K562 (cell line): ENCODE measurements at regions not wholly inside any gene's neighbourhood (a gene's known extent, or its start where the extent isn't known, plus 50 kb on each side); places are given as distances from the start of the nearest gene placed in this dataset.

Experiments
- ATAC-seq: fragments of 200-7000 bp; cut with Tn5 transposase; 3 replicates; pipeline ENCODE4 v1.9.1; 2020; ENCODE audit warnings: moderate library complexity
- BruUV-seq: library from RNA; stranded (reverse); fragments of 400-500 nt; replicated peaks from 2 replicates; lab custom pipeline; 2021; lab: Mats Ljungman, UMichigan
- CTCF ChIA-PET: fragments of 300-600 bp; formaldehyde crosslinking; extraction: SDS; loops from one replicate; lab custom pipeline; 2021; ENCODE audit warnings: low intra/inter-chr PET ratio; lab: Yijun Ruan, JAX
- POLR2A ChIA-PET: fragments of 300-600, 350-650 bp; sonication (Branson Sonifier 250); formaldehyde crosslinking; extraction: SDS; loops from one replicate; lab custom pipeline; 2021; ENCODE audit warnings: antibody characterized with exemption, inconsistent platforms; lab: Yijun Ruan, JAX
- DNase-seq, 4 experiments: peaks; one replicate each; pipeline versions ENCODE4 v3.0.0 to v3.0.0-alpha.2; 2011 to 2018; ENCODE audit warnings: low spot score in 3 of 4, mixed read lengths in 3 of 4; ENCODE audit errors: extremely low read depth in 1 of 4
- FAIRE-seq: peaks from 2 replicates; lab custom pipeline; 2011; peaks lifted over from hg19 to GRCh38; lab: Jason Lieb, UNC
- H2AFZ ChIP-seq: 2 replicates; pipeline ENCODE4 v1.6.0; 2011; ENCODE audit warnings: low read depth, low read length, control low read depth, inconsistent platforms
- H3K27ac ChIP-seq: fragments of 200-600 bp; 3 replicates; pipeline ENCODE4 v1.8.0; 2011; ENCODE audit warnings: low read depth, mild to moderate bottlenecking, control low read depth, inconsistent platforms, low read length, moderate library complexity, mixed read lengths; ENCODE audit errors: extremely low read depth
- H3K27me3 ChIP-seq, 2 experiments: fragments of 300-600 bp in 1 of 2; 2 replicates in 1 of 2; 3 replicates in 1 of 2; pipeline versions ENCODE4 v1.6.0 to v1.8.0; 2011; ENCODE audit warnings: inconsistent platforms in 2 of 2, low read length in 2 of 2, mild to moderate bottlenecking in 1 of 2, mixed read lengths in 1 of 2, moderate library complexity in 1 of 2; ENCODE audit not compliant: control insufficient read depth in 2 of 2, insufficient read depth in 2 of 2
- H3K36me3 ChIP-seq: fragments of 300-600 bp; 3 replicates; pipeline ENCODE4 v1.8.0; 2011; ENCODE audit warnings: mild to moderate bottlenecking, low read length, inconsistent platforms; ENCODE audit not compliant: control insufficient read depth, insufficient read depth
- H3K4me1 ChIP-seq, 2 experiments: fragments of 200-600 bp in 1 of 2; replicated peaks in 1 of 2; 2 replicates in 1 of 2; 3 replicates in 1 of 2; pipeline versions ENCODE4 v1.5.1 to v1.8.0; 2011; ENCODE audit warnings: inconsistent platforms in 2 of 2, low read length in 2 of 2, mild to moderate bottlenecking in 1 of 2, mixed read lengths in 1 of 2, moderate library complexity in 1 of 2; ENCODE audit not compliant: control insufficient read depth in 2 of 2, insufficient read depth in 2 of 2
- H3K4me2 ChIP-seq: 2 replicates; pipeline ENCODE4 v1.6.1; 2011; ENCODE audit warnings: low read length, control low read depth, inconsistent platforms, mixed read lengths; ENCODE audit not compliant: insufficient read depth
- H3K4me3 ChIP-seq: fragments of 200-600 bp; sonication (generic), shearing (Covaris generic); 2 replicates; pipeline ENCODE4 v1.5.1; 2016; ENCODE audit warnings: control low read depth, inconsistent platforms
- H3K79me2 ChIP-seq: fragments of 200-600 bp; 3 replicates; pipeline ENCODE4 v1.8.0; 2011; ENCODE audit warnings: low read length, inconsistent platforms; ENCODE audit not compliant: control insufficient read depth, insufficient read depth
- H3K9ac ChIP-seq, 2 experiments: 2 replicates each; pipeline versions ENCODE4 v1.6.0 to v1.6.1; 2011; ENCODE audit warnings: low read depth in 2 of 2, low read length in 2 of 2, control low read depth in 1 of 2, inconsistent platforms in 1 of 2, mild to moderate bottlenecking in 1 of 2, mixed read lengths in 1 of 2; ENCODE audit not compliant: insufficient read depth in 1 of 2
- H3K9me1 ChIP-seq: one replicate; pipeline ENCODE4 v1.6.0; 2011; ENCODE audit warnings: inconsistent platforms, mild to moderate bottlenecking, low read length, moderate library complexity; ENCODE audit not compliant: control insufficient read depth, insufficient read depth
- H3K9me3 ChIP-seq: replicated peaks from 2 replicates; pipeline ENCODE4 v1.5.1; 2011; ENCODE audit warnings: low read depth, low read length, inconsistent platforms; ENCODE audit not compliant: control insufficient read depth, insufficient read depth
- H4K20me1 ChIP-seq: replicated peaks from 2 replicates; pipeline ENCODE4 v1.6.1; 2011; ENCODE audit warnings: low read length, inconsistent platforms, mixed read lengths; ENCODE audit not compliant: control insufficient read depth, insufficient read depth
- ARHGAP35 ChIP-seq: fragments of 450-650 bp; IDR thresholded peaks from 2 replicates; pipeline ENCODE4 v1.6.1; 2018; ENCODE audit not compliant: partially characterized antibody
- CEBPB ChIP-seq: fragments of 450-650 bp; IDR thresholded peaks from 2 replicates; pipeline ENCODE4 v1.6.1; 2016; ENCODE audit warnings: missing genetic modification characterization, missing compliant biosample characterization
- ELF1 ChIP-seq: fragments of 200-800 bp; sonication (Bioruptor generic); IDR thresholded peaks from 2 replicates; pipeline ENCODE4 v1.6.1; 2016; ENCODE audit warnings: missing genetic modification characterization, missing compliant biosample characterization
- KLF16 ChIP-seq: IDR thresholded peaks from 2 replicates; pipeline ENCODE4 v1.6.1; 2016; ENCODE audit warnings: antibody characterized with exemption
- PHB2 ChIP-seq: fragments of 450-650 bp; IDR thresholded peaks from 2 replicates; pipeline ENCODE4 v1.6.1; 2017; ENCODE audit warnings: low read depth
- ZBTB7A ChIP-seq: IDR thresholded peaks from 2 replicates; pipeline ENCODE4 v1.6.1; 2011; ENCODE audit warnings: low read depth, mild to moderate bottlenecking, low read length, moderate library complexity, borderline replicate concordance; ENCODE audit not compliant: control insufficient read depth
- ZNF24 ChIP-seq: fragments of 450-650 bp; IDR thresholded peaks from 2 replicates; pipeline ENCODE4 v1.6.1; 2016
- WGBS: fragments of 100-300 bp; shearing (Covaris generic); methylation state at CpG from one replicate; pipeline ENCODE4 v1.1.6; 2016; ENCODE audit warnings: low coverage, mixed read lengths; ENCODE audit not compliant: insufficient coverage; ENCODE audit errors: missing lambda C conversion rate; 5-methylcytosine and 5-hydroxymethylcytosine counted together
- in situ Hi-C: fragments of 300-500 bp; cut with MboI; formaldehyde crosslinking; loops from 4 replicates; pipeline ENCODE4 v1.15.0; 2018; ENCODE audit warnings: inconsistent platforms, mixed read lengths
- intact Hi-C: fragments of 100-400 bp; cut with micrococcal nuclease; formaldehyde crosslinking; loops from 2 replicates; pipeline ENCODE4 v1.14.2; 2022
- TF ChIP-seq, protein P1 (sequence below): sonication (generic); formaldehyde crosslinking; IDR thresholded peaks from 2 replicates; pipeline ENCODE4 v1.8.0; 2022; ENCODE audit warnings: missing genetic modification reagents, mild to moderate bottlenecking, moderate library complexity, borderline replicate concordance
- TF ChIP-seq, protein P2 (sequence below): IDR thresholded peaks from 2 replicates; pipeline ENCODE4 v1.6.1; 2012; ENCODE audit warnings: low read depth, low read length, improper control_type of control experiment, borderline replicate concordance
- TF ChIP-seq, protein P3 (sequence below): sonication (generic); formaldehyde crosslinking; IDR thresholded peaks from 2 replicates; pipeline ENCODE4 v1.8.1; 2023; ENCODE audit warnings: mild to moderate bottlenecking, missing genetic modification reagents, moderate library complexity

- Histone ChIP-seq H3K4me1 (peaks cover 0 to 2% of the 10 kb centered on the region in 2 experiments; a peak in 2 of 5 replicates), H3K9me3 (no peaks in the 10 kb centered on the region), H3K9me1 (no peaks in the 10 kb centered on the region), H4K20me1 (no peaks in the 10 kb centered on the region), H3K27ac (no peak overlapping the region), H3K4me2 (no peak overlapping the region), H3K36me3 (no peaks in the 10 kb centered on the region), H3K4me3 (no peak overlapping the region), H2AFZ (no peak overlapping the region), H3K79me2 (no peaks in the 10 kb centered on the region), H3K9ac (no peak overlapping the region), H3K27me3 (no peaks in the 10 kb centered on the region)
- POLR2A ChIA-PET, result interaction anchor here (1.5 kb wide), 1 partner anchor 21 kb away, joined by 3 read pairs; no protein-coding TSS in a partner anchor
- ATAC-seq (no peak), FAIRE-seq (no peak), DNase-seq (no peak)
- BruUV-seq, result no TSS peak
- 5% methylated on average over 3 of the region's 3 CpGs for WGBS
- TF ChIP-seq, protein P1, sequence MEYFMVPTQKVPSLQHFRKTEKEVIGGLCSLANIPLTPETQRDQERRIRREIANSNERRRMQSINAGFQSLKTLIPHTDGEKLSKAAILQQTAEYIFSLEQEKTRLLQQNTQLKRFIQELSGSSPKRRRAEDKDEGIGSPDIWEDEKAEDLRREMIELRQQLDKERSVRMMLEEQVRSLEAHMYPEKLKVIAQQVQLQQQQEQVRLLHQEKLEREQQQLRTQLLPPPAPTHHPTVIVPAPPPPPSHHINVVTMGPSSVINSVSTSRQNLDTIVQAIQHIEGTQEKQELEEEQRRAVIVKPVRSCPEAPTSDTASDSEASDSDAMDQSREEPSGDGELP (CRISPR knock-in tag), result 0 out of 2 replicates have a peak, but pooled peaks have one; percentile 14
- no peak for TF ChIP-seq ZBTB7A
- peak; percentile 46 for TF ChIP-seq CEBPB
- CTCF ChIA-PET, result no interaction called here
- intact Hi-C loops, result no loop called here
- in situ Hi-C loops, result no loop called here
Observed at GRCh38 chr16:65837464-65837863, 529.0 kb upstream of the CDH5 start.

- Histone ChIP-seq H4K20me1 (no peaks in the 10 kb centered on the region), H3K4me2 (no peak overlapping the region), H3K27ac (no peak overlapping the region), H2AFZ (no peak overlapping the region), H3K9ac (no peak overlapping the region), H3K4me3 (no peak overlapping the region), H3K9me1 (no peaks in the 10 kb centered on the region), H3K4me1 (peaks cover 0 to 2% of the 10 kb centered on the region in 2 experiments; a peak in 2 of 5 replicates), H3K79me2 (no peaks in the 10 kb centered on the region), H3K9me3 (no peaks in the 10 kb centered on the region), H3K27me3 (no peaks in the 10 kb centered on the region), H3K36me3 (no peaks in the 10 kb centered on the region)
- TF ChIP-seq, protein P2, sequence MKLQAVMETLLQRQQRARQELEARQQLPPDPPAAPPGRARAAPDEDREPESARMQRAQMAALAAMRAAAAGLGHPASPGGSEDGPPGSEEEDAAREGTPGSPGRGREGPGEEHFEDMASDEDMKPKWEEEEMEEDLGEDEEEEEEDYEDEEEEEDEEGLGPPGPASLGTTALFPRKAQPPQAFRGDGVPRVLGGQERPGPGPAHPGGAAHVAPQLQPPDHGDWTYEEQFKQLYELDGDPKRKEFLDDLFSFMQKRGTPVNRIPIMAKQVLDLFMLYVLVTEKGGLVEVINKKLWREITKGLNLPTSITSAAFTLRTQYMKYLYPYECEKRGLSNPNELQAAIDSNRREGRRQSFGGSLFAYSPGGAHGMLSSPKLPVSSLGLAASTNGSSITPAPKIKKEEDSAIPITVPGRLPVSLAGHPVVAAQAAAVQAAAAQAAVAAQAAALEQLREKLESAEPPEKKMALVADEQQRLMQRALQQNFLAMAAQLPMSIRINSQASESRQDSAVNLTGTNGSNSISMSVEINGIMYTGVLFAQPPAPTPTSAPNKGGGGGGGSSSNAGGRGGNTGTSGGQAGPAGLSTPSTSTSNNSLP, result no peak
- TF ChIP-seq KLF16, result no peak
- TF ChIP-seq ZNF24, result no peak
- TF ChIP-seq, protein P3, sequence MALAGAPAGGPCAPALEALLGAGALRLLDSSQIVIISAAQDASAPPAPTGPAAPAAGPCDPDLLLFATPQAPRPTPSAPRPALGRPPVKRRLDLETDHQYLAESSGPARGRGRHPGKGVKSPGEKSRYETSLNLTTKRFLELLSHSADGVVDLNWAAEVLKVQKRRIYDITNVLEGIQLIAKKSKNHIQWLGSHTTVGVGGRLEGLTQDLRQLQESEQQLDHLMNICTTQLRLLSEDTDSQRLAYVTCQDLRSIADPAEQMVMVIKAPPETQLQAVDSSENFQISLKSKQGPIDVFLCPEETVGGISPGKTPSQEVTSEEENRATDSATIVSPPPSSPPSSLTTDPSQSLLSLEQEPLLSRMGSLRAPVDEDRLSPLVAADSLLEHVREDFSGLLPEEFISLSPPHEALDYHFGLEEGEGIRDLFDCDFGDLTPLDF, result no peak
- no peak for TF ChIP-seq ARHGAP35
- TF ChIP-seq ELF1, result no peak
- no peak for TF ChIP-seq PHB2
- no TSS peak for BruUV-seq
- POLR2A ChIA-PET, result no interaction called here
- in situ Hi-C loops (no loop called here), intact Hi-C loops (no loop called here)
- FAIRE-seq (no peak), ATAC-seq (no peak), DNase-seq (no peak)
- CTCF ChIA-PET, result no interaction called here
Observed at GRCh38 chr16:65834688-65835087, 531.8 kb upstream of the CDH5 start.
